Cardiac fibroblast (primary cell): ENCODE measurements at regions not wholly inside any gene's neighbourhood (a gene's known extent, or its start where the extent isn't known, plus 50 kb on each side); places are given as distances from the start of the nearest gene placed in this dataset.

ENCODE experiments used
- DNase-seq, 2 donors: peaks; one replicate each; pipeline versions ENCODE4 v3.0.0 to v3.0.0-alpha.2; 2010; ENCODE audit warnings: low read depth in 2 of 2
- H3K4me3 ChIP-seq, 2 donors: replicated peaks in 1 of 2; 1 replicate in 1 of 2; 2 replicates in 1 of 2; pipeline ENCODE4 v1.5.1; 2011; ENCODE audit warnings: low read depth in 2 of 2, low read length in 2 of 2, mild to moderate bottlenecking in 2 of 2, moderate library complexity in 1 of 2
- CTCF ChIP-seq: IDR thresholded peaks from one replicate; pipeline ENCODE4 v1.5.1; 2011; ENCODE audit warnings: low read depth, mild to moderate bottlenecking, low read length, inconsistent platforms

GRCh38 chr2:37556256-37556655 lies 115.2 kb downstream of the CDC42EP3 start:
- no peak for DNase-seq
- TF ChIP-seq CTCF = no peak

GRCh38 chr2:37558623-37559022 lies 112.8 kb downstream of the CDC42EP3 start:
- no peak for TF ChIP-seq CTCF
- no peak overlapping the region for H3K4me3 ChIP-seq
- DNase-seq = no peak

More at GRCh38 chr2:37556256-37556655, 115.2 kb downstream of the CDC42EP3 start:
- H3K4me3 ChIP-seq = no peak overlapping the region

GRCh38 chr2:37560241-37560848 lies 111.1 kb downstream of the CDC42EP3 start:
- H3K4me3 ChIP-seq = no peak overlapping the region
- TF ChIP-seq CTCF = no peak
- no peak for DNase-seq

- no peak for TF ChIP-seq CTCF
- peak in 1 of 2 donors; percentile 55 for DNase-seq
- H3K4me3 ChIP-seq = no peak overlapping the region
These were observed 110.4 kb downstream of the CDC42EP3 start for GRCh38 chr2:37560863-37561614.

GRCh38 chr2:37561615-37562569 lies 109.5 kb downstream of the CDC42EP3 start:
- no peak for TF ChIP-seq CTCF
- peak; percentile 88 to 94 for DNase-seq
- no peak overlapping the region for H3K4me3 ChIP-seq

- no peak overlapping the region for H3K4me3 ChIP-seq
- no peak for TF ChIP-seq CTCF
- DNase-seq = no peak
These were observed 107.9 kb downstream of the CDC42EP3 start for GRCh38 chr2:37563375-37564015.
